ENCODE measurements at regions not wholly inside any gene's neighbourhood (a gene's known extent, or its start where the extent isn't known, plus 50 kb on each side); places are given as distances from the start of the nearest gene placed in this dataset.

DNA sequence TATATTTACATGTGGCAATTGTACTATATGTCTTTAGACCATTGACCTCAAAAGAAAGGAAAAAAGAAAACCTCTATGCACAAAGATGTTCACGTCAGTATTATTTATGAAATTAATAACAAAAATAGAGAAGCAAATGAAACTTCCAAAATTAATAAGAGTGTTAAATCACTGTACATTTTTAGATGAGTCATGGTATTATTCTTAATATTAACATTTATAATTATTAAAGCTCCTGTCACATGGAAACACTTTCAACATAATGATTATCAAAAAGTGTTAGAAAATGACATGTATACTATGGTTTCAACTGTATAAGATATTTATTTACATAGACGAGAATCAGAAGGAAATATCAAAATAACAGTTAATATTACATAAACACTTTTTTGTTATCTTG lies 324.9 kb upstream of the RUNX1 start:
- no peak for DNase-seq (ENCODE audit: low read depth in 2 of 2)

DNA sequence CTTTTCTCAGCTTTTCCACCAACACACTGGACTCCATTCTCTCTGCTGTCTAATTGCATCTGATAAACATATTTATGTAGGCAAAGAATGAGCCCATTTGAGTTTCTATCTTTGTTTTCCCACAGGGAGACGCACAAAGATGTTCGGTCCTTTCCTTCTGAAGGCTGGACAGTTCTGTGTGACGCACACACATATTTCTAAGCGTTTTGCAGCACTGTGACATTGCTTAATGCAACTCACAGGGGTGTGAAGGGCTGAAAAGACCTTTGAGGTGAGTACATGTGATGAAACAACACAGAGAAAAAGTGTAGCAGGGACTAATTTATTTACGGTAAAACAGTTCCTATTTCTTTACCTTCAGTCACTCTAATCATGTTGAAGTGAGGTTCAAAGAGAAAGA lies 323.1 kb upstream of the RUNX1 start:
- no peak for DNase-seq (ENCODE audit: low read depth in 2 of 2)

DNA sequence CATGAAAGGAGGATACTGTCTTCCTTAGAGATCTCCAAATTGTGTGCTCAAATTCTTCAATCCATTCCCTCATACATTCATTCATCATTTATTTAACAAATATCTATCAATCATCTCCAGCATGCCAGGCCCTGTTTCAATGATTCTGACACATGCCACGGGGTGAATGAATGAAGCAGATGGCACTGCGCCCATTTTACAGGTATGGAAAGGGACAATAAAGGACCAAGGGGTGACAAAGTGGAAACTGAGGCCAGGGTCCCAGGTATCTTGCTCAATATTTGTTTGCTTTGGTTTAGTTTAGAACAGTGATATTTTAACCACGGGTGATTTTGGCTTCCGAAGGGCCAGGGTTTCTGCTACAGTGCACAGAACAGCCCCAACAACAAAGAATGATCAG lies 321.6 kb upstream of the RUNX1 start:
- DNase-seq (ENCODE audit: low read depth in 2 of 2) = no peak

DNA sequence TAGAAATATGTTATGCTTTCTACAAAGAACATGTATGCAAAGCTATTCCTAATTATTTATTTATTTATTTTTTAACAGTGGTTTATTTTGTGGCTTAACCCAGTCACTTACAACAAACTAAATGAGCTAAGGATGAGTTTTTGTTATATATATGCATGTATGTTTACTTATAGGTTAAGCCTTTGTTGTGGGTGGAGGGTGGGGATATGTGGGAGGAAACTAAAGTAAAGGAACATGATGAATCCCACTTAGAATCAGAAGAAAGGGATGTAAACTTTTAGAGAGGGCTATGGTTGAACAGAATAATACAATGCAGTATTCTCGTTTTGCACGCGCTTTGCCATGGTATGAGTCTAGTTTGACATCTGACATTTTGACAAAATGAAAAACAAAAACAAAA lies 321.0 kb upstream of the RUNX1 start:
- DNase-seq (ENCODE audit: low read depth in 2 of 2) = no peak

DNA sequence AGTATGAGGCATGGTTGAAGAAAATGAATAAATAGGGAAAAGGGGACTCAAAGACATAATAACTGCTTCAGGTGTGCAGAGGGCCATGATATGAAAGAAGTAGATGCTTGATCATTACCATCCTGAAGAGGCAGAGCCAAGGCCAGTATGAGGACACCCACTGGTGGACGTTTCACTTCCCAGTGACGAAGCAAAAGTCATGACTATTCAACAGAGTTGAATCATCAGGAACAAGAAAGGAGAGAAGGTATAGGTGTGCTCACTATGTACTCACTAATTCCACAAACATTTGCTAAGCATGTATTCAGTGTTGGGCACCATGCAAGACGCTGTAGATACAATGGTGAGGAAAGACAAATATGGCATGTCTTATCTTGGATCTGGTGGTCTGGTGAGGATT lies 319.2 kb upstream of the RUNX1 start:
- no peak for DNase-seq (ENCODE audit: low read depth in 2 of 2)

DNA sequence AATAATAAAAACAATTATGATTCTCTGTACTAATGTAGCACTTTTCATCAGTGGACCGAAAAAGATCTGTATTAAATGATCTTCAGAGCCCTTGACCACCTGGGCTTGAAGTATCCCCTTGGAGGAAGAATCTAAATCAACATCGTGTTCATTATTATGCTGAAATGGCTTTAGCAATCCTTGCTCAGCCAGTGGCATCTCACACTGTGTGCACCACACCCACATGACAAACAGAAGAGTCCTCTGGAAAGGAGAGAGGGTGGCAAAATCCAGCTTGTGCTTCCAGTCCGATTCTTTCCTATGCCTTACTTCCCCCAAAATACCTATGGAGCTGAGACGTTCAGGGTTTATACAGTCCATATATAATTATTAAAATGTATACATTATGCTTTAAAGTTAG lies 318.5 kb upstream of the RUNX1 start:
- no peak for DNase-seq (ENCODE audit: low read depth in 2 of 2)

DNA sequence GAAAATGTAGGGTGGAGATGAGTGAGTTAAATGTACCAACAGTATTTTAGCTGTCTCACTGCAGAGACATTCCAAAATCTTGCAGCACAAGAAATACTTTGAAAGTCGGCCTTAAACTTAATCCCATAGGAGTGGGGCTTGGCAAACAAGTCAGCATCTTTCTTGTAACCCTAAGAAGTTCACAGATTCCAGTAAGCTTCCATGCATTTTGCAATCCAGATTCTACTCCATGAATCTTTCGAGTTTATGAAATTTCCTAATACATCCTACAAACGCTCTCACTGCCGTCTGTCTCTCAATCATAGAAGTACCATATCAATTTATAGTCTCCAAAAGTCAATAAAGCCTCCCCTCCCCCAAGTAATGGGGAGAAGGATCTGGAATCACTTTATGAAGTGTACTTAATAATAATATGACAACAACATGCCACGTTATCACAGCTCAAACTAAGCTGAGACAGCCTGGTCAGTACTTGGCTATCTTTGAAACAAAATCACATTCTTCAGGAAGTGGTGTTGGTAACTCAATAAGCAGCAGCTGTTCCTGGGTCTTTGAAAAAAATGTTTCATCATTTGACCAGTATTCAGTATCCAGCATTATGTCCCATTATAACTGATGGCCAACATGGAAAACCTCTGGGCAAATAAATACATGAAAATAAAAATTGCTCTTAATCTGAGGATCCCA lies 317.4 kb upstream of the RUNX1 start:
- DNase-seq (ENCODE audit: low read depth in 2 of 2) = no peak

DNA sequence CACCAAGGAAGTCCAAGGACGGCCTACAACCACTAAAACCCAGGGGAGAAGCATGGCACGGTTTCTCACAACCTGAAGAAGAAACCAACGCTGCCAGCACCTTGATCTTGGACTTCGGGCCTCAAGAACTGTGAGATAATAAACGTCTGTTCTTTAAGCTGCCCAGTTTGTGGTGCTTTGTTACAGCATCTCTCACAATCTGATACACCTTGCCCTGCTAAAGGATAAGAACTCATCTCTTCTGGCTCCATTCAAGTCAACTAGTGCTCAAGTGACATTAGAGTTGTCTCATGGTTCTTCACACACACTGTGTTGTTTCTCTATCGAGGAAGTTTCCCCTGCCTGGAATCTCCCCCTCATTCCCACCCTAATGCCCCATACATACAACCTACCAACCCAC lies 314.4 kb upstream of the RUNX1 start:
- no peak for DNase-seq (ENCODE audit: low read depth in 2 of 2)

DNA sequence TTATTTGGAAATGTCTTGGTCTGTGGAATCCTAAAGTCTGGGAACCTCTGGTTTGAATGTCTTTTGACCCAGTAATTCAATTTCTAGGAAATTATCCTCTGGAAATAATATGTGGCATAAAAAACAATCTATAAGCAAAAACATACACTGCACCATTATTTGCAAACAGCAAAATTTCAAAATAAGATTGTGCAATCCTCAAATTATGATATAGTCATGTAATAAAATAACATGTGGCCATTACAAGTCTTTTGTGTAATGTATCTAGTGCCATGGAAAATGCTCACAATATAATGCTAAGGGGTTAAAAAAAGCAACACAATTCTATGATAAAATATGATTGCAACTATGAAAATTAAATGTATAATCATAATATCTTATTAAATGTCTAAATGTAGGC lies 312.9 kb upstream of the RUNX1 start:
- DNase-seq (ENCODE audit: low read depth in 2 of 2) = no peak

DNA sequence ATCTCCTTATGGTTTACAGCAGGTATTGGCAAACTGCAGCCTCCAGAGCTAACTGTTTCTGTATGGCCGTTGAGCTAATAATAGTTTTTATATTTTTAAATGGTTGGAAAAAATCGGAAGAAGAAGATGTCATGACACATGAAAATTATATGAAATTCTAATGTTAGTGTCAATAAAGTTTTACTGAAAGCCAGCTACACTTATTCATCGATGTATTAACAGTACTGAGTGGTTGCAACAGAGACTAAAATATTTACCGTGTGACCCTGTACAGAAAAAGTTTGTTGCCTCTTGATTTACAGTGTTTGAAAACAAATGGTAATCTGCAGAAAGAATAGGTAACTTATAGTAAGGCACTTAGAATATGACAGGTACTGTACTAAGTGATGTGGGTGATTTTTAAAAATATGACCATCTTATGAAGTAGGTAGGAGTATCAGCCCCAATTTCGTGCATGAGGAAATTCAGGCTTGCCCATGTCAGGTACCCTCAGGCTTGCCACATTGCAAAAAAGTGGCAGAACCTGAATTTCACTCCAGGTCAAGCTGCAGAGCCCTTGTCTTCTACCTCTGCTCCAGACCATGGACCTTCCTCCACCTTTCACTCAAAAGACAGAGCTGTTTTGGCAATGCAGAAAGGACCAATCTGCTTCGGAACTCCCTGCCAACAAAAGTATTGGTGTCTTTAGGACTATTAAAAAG lies 311.9 kb upstream of the RUNX1 start:
- no peak for DNase-seq (ENCODE audit: low read depth in 2 of 2)

DNA sequence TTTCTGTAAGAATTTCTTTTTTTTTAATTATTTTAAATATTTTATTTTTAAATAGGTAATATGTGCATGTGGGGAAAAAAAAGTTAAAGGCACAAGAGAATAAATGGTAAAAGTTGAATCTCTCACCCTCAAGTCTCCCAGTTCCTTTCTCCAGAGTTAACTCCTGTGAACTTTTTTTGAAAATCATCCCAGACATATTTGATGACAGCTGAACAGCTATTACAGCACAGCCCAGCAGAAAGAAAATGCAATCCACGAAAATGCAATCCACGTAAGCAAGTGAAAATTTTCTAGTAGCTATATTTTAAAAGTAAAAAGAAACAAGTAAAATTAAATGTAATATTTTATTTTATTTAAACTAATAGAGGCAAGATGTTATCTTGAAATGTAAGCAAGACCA lies 310.0 kb upstream of the RUNX1 start:
- no peak for DNase-seq (ENCODE audit: low read depth in 2 of 2)

DNA sequence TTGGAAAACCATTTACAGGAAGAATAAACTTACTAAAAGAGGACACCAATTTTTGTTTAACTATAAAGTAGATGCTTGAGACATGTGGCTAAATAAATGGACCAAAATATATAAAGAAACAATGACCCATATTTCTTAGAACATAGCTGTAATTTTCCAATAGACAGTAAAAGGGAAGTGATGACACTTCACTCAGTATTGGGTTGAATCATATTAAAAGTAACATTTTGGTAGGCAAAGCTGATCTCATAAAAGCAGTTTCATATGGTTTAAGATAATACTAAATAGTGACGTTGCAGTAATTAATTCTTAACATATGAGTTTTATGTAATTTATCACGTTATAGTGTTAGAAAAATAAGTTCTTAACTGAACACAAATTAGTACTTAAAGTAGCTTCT lies 308.9 kb upstream of the RUNX1 start:
- DNase-seq (ENCODE audit: low read depth in 2 of 2) = no peak

DNA sequence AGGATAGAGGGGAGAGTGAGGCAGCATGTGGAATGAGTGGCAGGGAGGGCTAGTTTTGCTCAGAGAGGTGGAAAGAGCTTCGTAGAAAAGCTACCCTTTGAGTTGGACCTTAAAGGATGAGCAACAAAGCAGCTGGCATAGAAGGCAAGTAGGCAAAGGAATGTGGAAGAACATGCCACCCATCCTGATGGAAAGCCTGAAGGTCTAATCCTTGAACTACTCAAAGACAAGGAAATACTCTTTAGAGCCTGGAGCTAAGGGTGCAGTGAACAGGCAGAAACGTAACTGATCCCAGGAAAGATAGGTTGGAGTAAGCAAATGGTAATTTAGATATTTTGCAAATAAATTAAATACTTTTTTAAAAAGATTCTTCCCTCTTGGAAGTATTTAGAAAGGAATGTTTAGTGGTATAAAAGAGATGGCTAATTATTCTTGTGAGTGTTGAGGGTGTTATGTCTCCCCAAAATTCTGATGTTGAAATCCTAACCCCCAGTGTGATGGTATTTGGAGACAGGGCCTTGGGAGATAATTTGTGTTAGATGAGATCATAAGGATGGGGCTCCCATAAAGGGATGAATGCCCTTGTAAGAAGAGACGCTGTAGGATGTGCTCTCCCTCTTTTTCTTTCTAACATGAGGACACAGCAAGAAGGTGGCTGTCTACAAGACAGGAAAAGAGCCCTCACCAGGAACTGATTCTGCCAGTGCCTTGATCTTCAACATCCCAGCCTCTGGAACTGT lies 308.1 kb upstream of the RUNX1 start:
- no peak for DNase-seq (ENCODE audit: low read depth in 2 of 2)

DNA sequence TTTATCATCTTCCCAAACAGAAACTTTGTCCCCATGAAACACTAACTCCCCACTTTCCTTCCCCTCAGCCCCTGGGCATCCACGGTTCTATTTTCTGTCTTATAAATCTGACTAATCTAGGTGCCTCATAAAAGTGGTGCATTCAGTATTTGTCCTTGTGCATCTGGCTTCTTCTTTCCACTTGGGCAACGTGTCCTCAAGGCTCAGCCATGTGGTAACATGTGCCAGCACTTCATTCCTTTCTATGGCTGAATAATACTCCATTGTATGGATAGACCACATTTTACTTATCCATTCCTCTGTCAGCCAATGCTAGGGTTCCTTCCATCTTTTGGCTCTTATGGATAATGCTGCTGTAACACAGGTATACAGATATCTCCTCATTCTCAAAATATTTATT lies 305.0 kb upstream of the RUNX1 start:
- no peak for DNase-seq (ENCODE audit: low read depth in 2 of 2)

DNA sequence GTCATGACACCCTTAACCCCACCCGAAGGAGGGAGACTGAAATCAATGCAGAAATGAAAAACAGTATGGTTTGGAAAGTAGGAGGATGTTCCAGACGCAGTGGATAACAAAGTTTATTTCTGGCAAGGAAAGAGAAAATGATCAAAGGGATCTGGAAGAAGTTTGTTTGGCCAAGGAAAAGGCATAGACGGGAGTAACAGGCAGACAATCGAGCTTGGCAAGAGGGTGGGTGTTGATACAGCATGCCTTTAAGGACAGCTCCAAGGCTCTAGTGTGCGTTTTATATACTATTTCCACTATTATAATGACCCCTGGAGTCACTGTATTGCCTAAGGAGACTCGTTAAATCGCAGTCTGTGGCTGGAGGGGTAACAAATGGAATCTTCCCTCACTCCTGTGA lies 303.7 kb upstream of the RUNX1 start:
- DNase-seq (ENCODE audit: low read depth in 2 of 2) = no peak

DNA sequence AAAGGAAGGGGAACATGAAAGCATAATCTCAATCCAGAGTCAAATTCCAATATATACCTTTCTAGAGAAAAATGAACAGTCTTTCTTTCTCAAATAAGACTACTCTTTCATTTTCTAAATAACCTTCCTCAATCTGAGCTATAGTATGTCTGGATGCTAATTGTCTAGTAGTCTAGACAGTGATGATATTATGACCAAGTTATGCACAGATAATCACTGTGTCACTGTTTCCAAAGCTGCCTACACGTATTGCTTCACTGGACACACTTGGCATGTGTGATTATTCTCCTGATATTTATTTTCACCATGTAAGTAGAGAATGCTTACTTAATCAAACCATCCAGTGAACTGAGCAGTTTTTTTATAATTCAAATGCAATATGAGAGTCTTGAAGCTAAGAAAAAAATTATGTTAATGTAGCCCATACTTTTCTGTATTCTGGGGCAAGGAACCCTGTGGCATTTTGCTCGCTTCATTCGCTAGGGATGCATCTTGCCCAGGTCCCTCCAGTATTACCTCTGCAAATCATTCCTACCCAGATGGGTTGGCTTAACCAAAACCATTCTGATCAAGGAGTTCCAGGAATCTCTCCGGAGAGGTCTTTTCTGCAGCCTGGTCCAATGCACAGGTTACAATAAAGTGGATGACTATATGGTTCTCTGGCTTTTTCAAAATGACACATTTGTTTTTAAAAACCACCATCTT lies 303.1 kb upstream of the RUNX1 start:
- no peak for DNase-seq (ENCODE audit: low read depth in 2 of 2)

DNA sequence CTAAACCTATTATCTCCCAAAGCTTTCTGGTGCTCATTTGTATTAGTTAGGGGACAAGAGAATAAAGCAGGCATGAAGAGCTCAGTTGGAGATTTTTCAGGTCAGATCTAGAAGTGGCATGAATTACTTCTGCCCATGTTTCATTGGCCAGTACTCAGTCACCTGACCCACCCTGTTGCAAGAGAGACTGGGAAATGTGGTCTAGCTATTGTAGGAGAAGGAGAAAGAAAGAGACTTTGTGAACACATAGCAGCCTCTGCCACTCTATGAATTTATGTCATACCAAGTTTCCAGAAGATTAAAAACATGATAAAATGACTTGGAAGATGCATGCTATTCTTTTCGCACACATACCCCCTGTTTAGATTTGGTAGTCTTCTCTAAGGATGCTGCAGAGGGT lies 302.3 kb upstream of the RUNX1 start:
- no peak for DNase-seq (ENCODE audit: low read depth in 2 of 2)

DNA sequence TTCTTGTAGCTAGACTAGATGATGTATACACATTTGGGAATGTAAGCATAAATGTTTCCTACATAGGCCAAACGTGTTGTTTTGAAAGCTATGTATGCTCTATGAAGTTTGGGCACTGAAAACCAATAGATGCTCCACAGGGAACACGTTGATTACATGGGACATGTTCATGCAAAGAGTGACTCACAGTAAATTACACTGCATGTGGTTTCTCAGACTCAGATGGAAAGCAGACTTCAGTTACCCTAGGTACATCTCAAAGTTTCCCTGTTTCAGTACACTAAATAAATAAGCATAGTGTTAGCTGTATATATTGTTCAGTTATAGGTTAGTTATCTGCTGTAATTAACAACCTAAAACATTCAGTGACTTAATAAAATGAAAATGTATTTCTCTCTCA lies 301.9 kb upstream of the RUNX1 start:
- no peak for DNase-seq (ENCODE audit: low read depth in 2 of 2)

DNA sequence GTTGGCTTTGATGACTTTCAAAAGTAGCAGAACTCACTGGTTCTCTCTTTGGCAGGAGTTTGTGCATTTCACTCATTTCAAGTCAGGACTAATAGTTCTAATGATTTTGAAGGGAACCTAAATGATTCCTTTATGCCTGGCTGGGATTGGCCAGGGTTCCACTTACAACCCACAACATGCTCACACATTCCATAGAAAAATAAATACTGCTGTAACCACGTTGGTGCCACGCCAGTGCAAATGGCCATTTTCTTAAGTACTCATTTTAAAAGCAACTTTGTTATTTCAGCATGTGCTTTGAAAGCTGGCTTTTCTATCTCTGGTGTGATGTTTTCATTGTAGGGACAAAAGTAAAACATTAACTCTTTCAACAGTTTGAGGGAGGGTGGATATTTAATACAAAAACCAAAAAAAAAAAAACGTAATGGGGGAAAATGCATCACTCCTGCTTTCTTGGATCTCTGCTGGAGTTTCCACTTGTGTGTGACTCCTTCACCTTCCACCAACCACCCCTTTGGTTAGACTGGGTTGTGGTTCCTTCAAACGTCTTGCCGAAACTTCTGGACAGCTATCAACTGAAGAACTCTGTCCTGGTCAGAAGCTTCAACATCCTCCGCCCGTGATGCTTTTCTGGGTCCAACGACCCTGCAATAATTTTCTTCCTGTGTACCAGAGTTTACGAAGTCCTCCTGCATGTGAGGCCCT lies 300.4 kb upstream of the RUNX1 start:
- no peak for DNase-seq (ENCODE audit: low read depth in 2 of 2)

DNA sequence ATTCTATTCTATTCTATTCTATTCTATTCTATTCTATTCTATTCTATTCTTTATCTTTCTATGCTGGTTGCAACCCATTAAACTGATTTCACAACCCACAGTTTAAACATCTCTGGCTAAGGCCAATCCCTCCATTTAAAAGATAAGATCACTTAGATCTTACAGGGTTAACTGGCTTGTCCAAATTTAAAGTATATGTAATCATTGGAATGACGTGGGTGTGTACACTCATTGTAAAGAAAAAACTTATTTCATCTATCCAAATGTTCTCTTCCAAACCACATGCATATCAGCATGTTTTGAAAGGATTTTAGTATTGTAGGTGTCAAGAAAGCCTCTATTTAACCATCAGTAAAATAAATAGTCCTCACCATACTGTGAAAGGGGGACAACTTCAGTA lies 299.6 kb upstream of the RUNX1 start:
- DNase-seq (ENCODE audit: low read depth in 2 of 2) = no peak

DNA sequence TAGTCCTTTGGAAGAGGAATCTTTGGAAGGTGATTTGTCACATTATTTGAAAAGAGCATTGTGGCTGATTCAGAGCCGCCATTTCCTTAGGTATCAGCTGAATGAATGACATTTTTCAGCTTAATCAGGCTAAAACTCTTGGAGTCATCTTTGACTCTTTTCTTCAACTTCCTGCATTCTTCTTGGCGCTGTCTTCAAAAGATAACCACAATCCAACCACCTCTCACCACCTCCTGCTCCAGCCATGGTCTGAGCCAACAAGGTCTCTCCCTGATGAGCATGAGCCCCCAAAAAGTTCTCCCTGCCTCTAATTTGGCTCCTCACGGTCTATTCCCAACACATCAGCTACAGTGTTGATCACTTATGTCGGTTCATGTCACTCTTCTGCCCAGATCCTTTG lies 297.6 kb upstream of the RUNX1 start:
- DNase-seq (ENCODE audit: low read depth in 2 of 2) = no peak

DNA sequence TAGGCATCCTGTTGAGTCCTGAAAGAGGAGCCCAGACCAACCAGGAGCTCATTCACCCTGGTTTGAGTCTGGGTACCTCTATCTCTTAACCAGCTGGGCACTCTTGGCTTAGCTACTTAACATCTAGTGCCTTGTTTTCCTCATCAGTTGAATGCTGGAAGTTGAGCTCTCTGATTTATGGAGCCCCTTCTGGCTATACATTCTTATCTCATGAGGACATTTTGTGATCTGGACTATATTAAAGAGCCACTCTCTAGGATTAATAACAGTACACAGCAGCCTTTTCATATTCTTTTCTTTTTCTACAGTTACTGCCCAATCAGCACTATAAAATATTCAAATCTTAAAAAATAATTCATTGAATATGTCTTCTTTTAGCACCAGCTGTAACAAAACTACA lies 296.9 kb upstream of the RUNX1 start:
- DNase-seq (ENCODE audit: low read depth in 2 of 2) = no peak
